HUES64 (cell line): ENCODE measurements at regions not wholly inside any gene's neighbourhood (a gene's known extent, or its start where the extent isn't known, plus 50 kb on each side); places are given as distances from the start of the nearest gene placed in this dataset.

Experiments
- H3K27ac ChIP-seq: 2 replicates; pipeline ENCODE4 v1.7.0; 2013; ENCODE audit warnings: low read depth, low read length, inconsistent platforms
- H3K27me3 ChIP-seq: 2 replicates; pipeline ENCODE4 v1.6.1; 2013; ENCODE audit warnings: mild to moderate bottlenecking, low read length; ENCODE audit not compliant: insufficient read depth
- H3K36me3 ChIP-seq: 2 replicates; pipeline ENCODE4 v1.6.1; 2013; ENCODE audit warnings: mild to moderate bottlenecking, low read length; ENCODE audit not compliant: insufficient read depth
- H3K4me1 ChIP-seq: 2 replicates; pipeline ENCODE4 v1.6.1; 2013; ENCODE audit warnings: mild to moderate bottlenecking, low read length, moderate library complexity; ENCODE audit not compliant: insufficient read depth
- H3K4me3 ChIP-seq: 2 replicates; pipeline ENCODE4 v1.5.1; 2013; ENCODE audit warnings: mild to moderate bottlenecking, low read length, moderate library complexity
- H3K9ac ChIP-seq: 2 replicates; pipeline ENCODE4 v1.6.1; 2013; ENCODE audit warnings: mild to moderate bottlenecking, low read depth, low read length
- H3K9me3 ChIP-seq: 2 replicates; pipeline ENCODE4 v1.6.1; 2013; ENCODE audit warnings: low read depth, low read length; ENCODE audit not compliant: insufficient read depth
- WGBS: fragments of 150-250, 120-280 bp; methylation state at CpG from one replicate; pipeline ENCODE4 v1.1.7; 2013; ENCODE audit warnings: missing lambda C conversion rate; 5-methylcytosine and 5-hydroxymethylcytosine counted together

DNA sequence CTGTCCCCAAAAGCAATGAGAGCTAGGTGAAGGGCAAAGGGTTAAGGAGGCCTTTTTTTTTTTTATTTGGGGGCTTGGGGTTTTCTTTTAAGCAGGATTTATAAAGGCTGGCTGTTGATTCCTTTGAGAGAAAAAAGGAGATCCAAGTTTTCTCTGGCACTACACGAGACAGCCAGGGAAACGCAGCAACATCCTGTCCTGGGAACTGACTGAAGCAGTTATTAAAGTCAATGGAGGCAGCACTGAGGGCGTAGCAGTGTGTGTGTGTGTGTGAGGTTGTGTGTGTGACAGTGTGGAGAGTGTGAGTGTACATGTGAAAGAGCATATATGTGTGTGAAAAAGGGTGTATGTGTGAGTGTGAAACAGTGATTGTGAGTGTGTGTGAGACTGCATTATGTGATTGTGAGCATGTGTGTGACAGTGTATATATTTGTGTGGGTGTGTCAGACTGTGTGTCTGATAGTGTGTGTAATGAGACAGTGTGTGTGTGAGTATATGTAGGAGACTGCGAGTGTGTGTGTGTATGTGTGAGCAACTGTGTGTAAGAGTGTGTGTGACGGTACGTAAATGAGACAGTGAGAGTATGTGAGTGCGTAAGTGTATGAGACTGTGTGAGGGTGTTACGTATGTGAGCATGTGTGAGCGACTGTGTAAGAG, 65.9 kb upstream of the TIAM1 start:
- 92% methylated on average over 9 of the region's 9 CpGs for WGBS
- no peaks in the 10 kb centered on the region for H3K27me3 ChIP-seq
- H3K9ac ChIP-seq = no peak overlapping the region; the same call in 1 of the 2 replicates
- no peaks in the 10 kb centered on the region for H3K4me1 ChIP-seq
- H3K27ac ChIP-seq = no peak overlapping the region
- H3K36me3 ChIP-seq = peaks cover 2% of the 10 kb centered on the region; the same call in 1 of the 2 replicates
- H3K9me3 ChIP-seq = no peaks in the 10 kb centered on the region
- no peak overlapping the region for H3K4me3 ChIP-seq

DNA sequence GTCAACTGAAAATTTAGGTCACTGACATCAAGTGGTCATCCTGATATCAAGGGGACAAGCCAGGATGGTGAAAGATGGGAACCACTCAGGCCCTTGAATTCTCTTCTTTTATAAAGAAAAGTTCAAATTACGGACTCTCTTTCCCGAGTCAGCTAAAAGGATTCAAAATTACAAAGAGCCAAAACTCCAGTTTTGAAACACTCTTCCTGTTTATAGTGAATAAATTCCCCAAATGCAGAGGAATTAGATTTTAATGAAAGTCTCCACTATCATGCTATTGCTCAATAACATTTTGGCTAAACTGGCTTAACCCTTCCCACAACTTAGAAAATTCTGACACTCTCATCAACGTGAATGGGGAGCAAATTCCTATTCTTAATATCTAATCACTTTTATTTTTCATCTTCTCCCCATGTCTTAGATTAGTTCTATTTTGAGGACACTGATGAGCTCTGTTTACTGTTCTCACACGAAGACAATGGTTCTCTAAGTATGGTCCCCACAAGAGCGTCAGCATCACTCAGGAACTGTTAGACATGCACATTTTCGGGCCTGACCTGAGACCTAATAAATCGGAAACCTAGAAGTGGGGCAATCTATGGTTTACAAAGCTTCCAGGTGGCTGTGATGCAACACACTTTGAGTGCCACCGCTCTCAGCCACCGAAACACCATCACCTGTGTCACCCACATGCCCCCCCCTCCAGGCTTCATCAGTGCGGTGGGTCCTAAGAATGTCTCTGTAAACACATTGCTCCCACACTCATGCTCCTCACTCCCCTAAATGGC, 64.4 kb upstream of the TIAM1 start:
- no peaks in the 10 kb centered on the region for H3K27me3 ChIP-seq
- peaks cover 2% of the 10 kb centered on the region; the same call in 1 of the 2 replicates for H3K4me1 ChIP-seq
- H3K27ac ChIP-seq = no peak overlapping the region
- no peak overlapping the region for H3K9ac ChIP-seq
- peaks cover 2% of the 10 kb centered on the region; the same call in 1 of the 2 replicates for H3K36me3 ChIP-seq
- 94% methylated on average over 10 of the region's 10 CpGs for WGBS
- no peak overlapping the region for H3K4me3 ChIP-seq
- H3K9me3 ChIP-seq = no peaks in the 10 kb centered on the region

- H3K9ac ChIP-seq = no peak overlapping the region
- WGBS = 85% methylated on average over 2 of the region's 2 CpGs
- no peaks in the 10 kb centered on the region for H3K27me3 ChIP-seq
Measured at GRCh38 chr21:31406510-31406909, 62.4 kb upstream of the TIAM1 start.

GRCh38 chr21:31405604-31406003, 61.5 kb upstream of the TIAM1 start:
- Histone ChIP-seq H3K27ac (no peak overlapping the region), H3K36me3 (peaks cover 2% of the 10 kb centered on the region; the same call in 1 of the 2 replicates), H3K9me3 (no peaks in the 10 kb centered on the region), H3K4me3 (no peak overlapping the region), H3K9ac (no peak overlapping the region), H3K27me3 (no peaks in the 10 kb centered on the region), H3K4me1 (peaks cover 3% of the 10 kb centered on the region; the same call in 1 of the 2 replicates)
- 80% methylated on average over 2 of the region's 3 CpGs for WGBS

More at GRCh38 chr21:31406510-31406909, 62.4 kb upstream of the TIAM1 start:
- no peak overlapping the region for H3K4me3 ChIP-seq
- no peak overlapping the region for H3K27ac ChIP-seq
- no peaks in the 10 kb centered on the region for H3K9me3 ChIP-seq
- peaks cover 2% of the 10 kb centered on the region; the same call in 1 of the 2 replicates for H3K36me3 ChIP-seq
- H3K4me1 ChIP-seq = peaks cover 3% of the 10 kb centered on the region; the same call in 1 of the 2 replicates

DNA sequence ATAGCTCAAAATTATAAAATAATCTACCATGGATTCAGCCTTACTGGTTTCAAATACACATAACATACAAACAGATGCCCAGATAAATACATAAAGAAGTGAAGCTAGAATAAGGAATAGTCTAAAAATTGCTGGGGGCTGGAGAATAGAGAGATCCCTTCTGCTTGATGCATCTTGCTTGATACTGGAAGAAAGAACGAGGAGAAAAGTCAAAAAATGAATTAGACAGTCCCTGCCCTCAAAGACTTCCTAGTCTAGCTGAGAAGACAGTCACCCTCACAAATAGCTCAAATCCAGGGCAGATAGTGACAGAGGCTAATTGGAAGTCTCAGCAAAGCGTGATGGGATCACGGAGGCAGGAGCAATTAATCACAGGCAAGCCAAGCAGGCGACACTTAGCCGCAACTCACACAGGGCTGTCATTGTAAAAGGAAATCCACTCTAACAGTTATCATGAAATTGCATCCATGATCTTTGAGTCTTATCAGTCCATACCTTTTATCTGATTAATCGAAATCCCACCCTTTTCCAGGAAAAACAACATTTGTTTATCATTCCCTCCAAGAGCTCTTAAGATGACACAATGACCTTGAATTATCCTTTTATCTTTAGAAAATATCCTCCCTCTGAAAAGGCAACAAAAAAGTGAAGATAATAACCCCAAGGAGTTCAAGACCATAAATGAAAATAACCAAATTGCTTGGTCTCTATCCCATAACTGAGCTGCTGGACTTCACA, 59.7 kb upstream of the TIAM1 start:
- H3K9me3 ChIP-seq = no peaks in the 10 kb centered on the region
- peaks cover 3% of the 10 kb centered on the region; the same call in 1 of the 2 replicates for H3K4me1 ChIP-seq
- no peak overlapping the region for H3K9ac ChIP-seq
- H3K4me3 ChIP-seq = no peak overlapping the region
- H3K36me3 ChIP-seq = no peaks in the 10 kb centered on the region
- WGBS = 87% methylated on average over 6 of the region's 6 CpGs
- no peaks in the 10 kb centered on the region for H3K27me3 ChIP-seq
- no peak overlapping the region for H3K27ac ChIP-seq

- H3K27ac ChIP-seq = no peak overlapping the region
- no peaks in the 10 kb centered on the region for H3K36me3 ChIP-seq
- H3K27me3 ChIP-seq = no peaks in the 10 kb centered on the region
- no peak overlapping the region for H3K9ac ChIP-seq
- H3K9me3 ChIP-seq = no peaks in the 10 kb centered on the region
- H3K4me3 ChIP-seq = no peak overlapping the region
- peaks cover 19% of the 10 kb centered on the region for H3K4me1 ChIP-seq
- 97% methylated on average over 2 of the region's 2 CpGs for WGBS
Measured at GRCh38 chr21:31399591-31399990, 55.5 kb upstream of the TIAM1 start.

GRCh38 chr21:31398574-31398973, 54.5 kb upstream of the TIAM1 start:
- Histone ChIP-seq H3K4me3 (no peak overlapping the region), H3K36me3 (no peaks in the 10 kb centered on the region), H3K27me3 (no peaks in the 10 kb centered on the region), H3K27ac (no peak overlapping the region), H3K9me3 (no peaks in the 10 kb centered on the region), H3K4me1 (peaks cover 18% of the 10 kb centered on the region), H3K9ac (no peak overlapping the region)
- 82% methylated on average over 5 of the region's 5 CpGs for WGBS

DNA sequence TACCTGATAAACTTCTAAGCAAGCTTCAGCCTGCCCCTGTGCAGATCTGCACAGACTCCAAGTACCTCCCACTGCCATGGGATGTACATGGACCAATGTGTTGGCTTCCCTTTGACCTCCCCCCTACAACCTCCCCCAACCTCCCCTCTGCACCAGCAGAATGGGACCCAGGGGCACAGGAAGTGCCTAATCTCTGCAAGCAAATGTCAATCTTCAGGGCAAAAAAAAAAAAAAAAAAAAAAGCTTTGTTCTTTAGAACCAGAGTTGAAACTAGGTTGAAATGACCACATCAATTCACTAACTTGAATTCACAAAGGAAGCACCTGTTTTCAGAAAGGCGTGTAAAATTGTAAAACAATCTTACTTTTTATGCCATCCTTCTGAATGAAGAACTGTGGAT, 53.9 kb upstream of the TIAM1 start:
- Histone ChIP-seq H3K4me3 (no peak overlapping the region), H3K27me3 (no peaks in the 10 kb centered on the region), H3K4me1 (peaks cover 16% of the 10 kb centered on the region), H3K36me3 (no peaks in the 10 kb centered on the region), H3K9ac (no peak overlapping the region), H3K27ac (no peak overlapping the region), H3K9me3 (no peaks in the 10 kb centered on the region)
- WGBS = 78% methylated on average over 1 of the region's 1 CpG

- 86% methylated on average over 5 of the region's 5 CpGs for WGBS
- Histone ChIP-seq H3K27me3 (no peaks in the 10 kb centered on the region), H3K9me3 (no peaks in the 10 kb centered on the region), H3K9ac (no peak overlapping the region), H3K36me3 (no peaks in the 10 kb centered on the region), H3K4me1 (peaks cover 16% of the 10 kb centered on the region), H3K4me3 (no peak overlapping the region), H3K27ac (0 out of 2 replicates have a peak overlapping the region, but pooled peaks have one; percentile 10)
Measured at GRCh38 chr21:31397515-31397926, 53.5 kb upstream of the TIAM1 start.

- no peaks in the 10 kb centered on the region for H3K9me3 ChIP-seq
- H3K27me3 ChIP-seq = no peaks in the 10 kb centered on the region
- no peak overlapping the region for H3K9ac ChIP-seq
- 97% methylated on average over 5 of the region's 5 CpGs for WGBS
- no peak overlapping the region for H3K27ac ChIP-seq
- peaks cover 16% of the 10 kb centered on the region for H3K4me1 ChIP-seq
- H3K36me3 ChIP-seq = no peaks in the 10 kb centered on the region
- no peak overlapping the region for H3K4me3 ChIP-seq
Measured at GRCh38 chr21:31397030-31397429, 53.0 kb upstream of the TIAM1 start.

DNA sequence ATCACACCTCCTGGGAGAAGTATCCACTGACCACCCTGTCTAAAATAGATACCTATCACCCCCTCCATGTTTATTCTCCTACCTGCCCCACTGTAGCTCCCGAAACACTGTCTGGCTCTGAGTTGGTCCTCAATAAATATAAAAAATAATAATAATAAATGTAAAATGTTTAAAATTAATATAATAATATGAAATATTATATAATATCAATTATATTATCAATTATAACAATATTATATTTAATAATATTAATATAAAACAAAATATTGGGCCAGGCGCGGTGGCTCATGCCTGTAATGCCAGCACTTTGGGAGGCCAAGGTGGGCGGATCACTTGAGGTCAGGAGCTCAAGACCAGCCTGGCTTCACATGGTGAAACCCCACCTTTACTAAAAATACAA, 52.3 kb upstream of the TIAM1 start:
- Histone ChIP-seq H3K36me3 (no peaks in the 10 kb centered on the region), H3K27me3 (no peaks in the 10 kb centered on the region), H3K4me3 (no peak overlapping the region), H3K4me1 (peaks cover 16% of the 10 kb centered on the region), H3K9me3 (no peaks in the 10 kb centered on the region), H3K27ac (no peak overlapping the region), H3K9ac (no peak overlapping the region)
- WGBS = 99% methylated on average over 3 of the region's 4 CpGs
